GM12878 (cell line): ENCODE measurements at regions not wholly inside any gene's neighbourhood (a gene's known extent, or its start where the extent isn't known, plus 50 kb on each side); places are given as distances from the start of the nearest gene placed in this dataset.

Experiments used
- ATAC-seq: fragments of 200-7000 bp; cut with Tn5 transposase; 3 replicates; pipeline ENCODE4 v1.9.1; 2020; ENCODE audit warnings: mild to moderate bottlenecking, moderate library complexity
- BruUV-seq: library from RNA; stranded (reverse); fragments of 400-500 nt; replicated peaks from 2 replicates; lab custom pipeline; 2021; lab: Mats Ljungman, UMichigan
- CTCF ChIA-PET: fragments of 300-600 bp; sonication (Branson Sonifier 250); formaldehyde crosslinking; extraction: SDS; loops from one replicate; lab custom pipeline; 2021; ENCODE audit warnings: inconsistent platforms; lab: Yijun Ruan, JAX
- POLR2A ChIA-PET: fragments of 350-600 bp; formaldehyde crosslinking; extraction: SDS; loops from one replicate; lab custom pipeline; 2021; ENCODE audit warnings: inconsistent platforms; lab: Charles Lee
- RAD21 ChIA-PET: fragments of 300-600 bp; sonication (Branson Sonifier 250); formaldehyde crosslinking; loops from one replicate; lab custom pipeline; 2023; ENCODE audit warnings: antibody characterized with exemption; ENCODE audit not compliant: unreplicated experiment; lab: Charles Lee
- SMC1A ChIA-PET: fragments of 300-600 bp; sonication (Branson Sonifier 250); formaldehyde crosslinking; loops from one replicate; lab custom pipeline; 2023; ENCODE audit not compliant: unreplicated experiment, uncharacterized antibody; lab: Charles Lee
- DNase-seq: peaks from one replicate; pipeline ENCODE4 v3.0.0-alpha.2; 2011; ENCODE audit warnings: low read depth, low spot score
- FAIRE-seq: peaks from 3 replicates; lab custom pipeline; 2011; peaks lifted over from hg19 to GRCh38; lab: Jason Lieb, UNC
- H2AFZ ChIP-seq: 2 replicates; pipeline ENCODE4 v1.6.0; 2011; ENCODE audit warnings: low read depth, low read length, control low read depth; ENCODE audit not compliant: control insufficient read depth
- H3K27ac ChIP-seq: 2 replicates; pipeline ENCODE4 v1.5.1; 2011; ENCODE audit warnings: control low read depth; ENCODE audit not compliant: control insufficient read depth, insufficient read depth
- H3K27me3 ChIP-seq, 2 experiments: replicated peaks in 1 of 2; 2 replicates each; pipeline versions ENCODE4 v1.6.0 to v1.6.1; 2011; ENCODE audit warnings: low read length in 1 of 2; ENCODE audit not compliant: control insufficient read depth in 2 of 2, insufficient read depth in 2 of 2
- H3K36me3 ChIP-seq, 2 experiments: 2 replicates each; pipeline ENCODE4 v1.5.1; 2011; ENCODE audit warnings: low read length in 1 of 2; ENCODE audit not compliant: control insufficient read depth in 2 of 2, insufficient read depth in 2 of 2
- H3K4me1 ChIP-seq: 2 replicates; pipeline ENCODE4 v1.6.1; 2011; ENCODE audit warnings: mild to moderate bottlenecking, low read length, moderate library complexity, mixed read lengths; ENCODE audit not compliant: control insufficient read depth, insufficient read depth
- H3K4me2 ChIP-seq: 2 replicates; pipeline ENCODE4 v1.6.0; 2011; ENCODE audit warnings: control low read depth; ENCODE audit not compliant: control insufficient read depth, insufficient read depth
- H3K4me3 ChIP-seq: fragments of 200-600 bp; sonication (generic); 2 replicates; pipeline ENCODE4 v1.5.1; 2016
- H3K79me2 ChIP-seq: 2 replicates; pipeline ENCODE4 v1.6.0; 2011; ENCODE audit warnings: low read length; ENCODE audit not compliant: control insufficient read depth, insufficient read depth
- H3K9ac ChIP-seq: 2 replicates; pipeline ENCODE4 v1.8.0; 2011; ENCODE audit warnings: low read length, control low read depth, mixed read lengths; ENCODE audit not compliant: control insufficient read depth, insufficient read depth
- H3K9me3 ChIP-seq: replicated peaks from 3 replicates; pipeline ENCODE4 v1.5.1; 2011; ENCODE audit warnings: mild to moderate bottlenecking, low read length; ENCODE audit not compliant: control insufficient read depth, insufficient read depth
- H4K20me1 ChIP-seq: 2 replicates; pipeline ENCODE4 v1.6.0; 2011; ENCODE audit not compliant: control insufficient read depth, insufficient read depth
- BCLAF1 ChIP-seq: fragments of 450-650 bp; IDR thresholded peaks from 2 replicates; pipeline ENCODE4 v1.6.1; 2017; ENCODE audit warnings: antibody characterized with exemption, mild to moderate bottlenecking, moderate library complexity
- CBX3 ChIP-seq: fragments of 200-600 bp; sonication (generic); IDR thresholded peaks from 2 replicates; pipeline ENCODE4 v1.6.1; 2016; ENCODE audit warnings: low read depth, borderline replicate concordance
- CEBPZ ChIP-seq: fragments of 150-350 bp; IDR thresholded peaks from 2 replicates; pipeline ENCODE4 v1.6.1; 2016; ENCODE audit warnings: low read depth, low read length
- HSF1 ChIP-seq: fragments of 150-350 bp; IDR thresholded peaks from 2 replicates; pipeline ENCODE4 v1.6.1; 2014; ENCODE audit warnings: mild to moderate bottlenecking, low read depth, low read length
- IRF3 ChIP-seq: fragments of 450-650 bp; IDR thresholded peaks from 2 replicates; pipeline ENCODE4 v1.6.1; 2014; ENCODE audit warnings: mild to moderate bottlenecking
- NFIC ChIP-seq: IDR thresholded peaks from 2 replicates; pipeline ENCODE4 v1.6.1; 2012; ENCODE audit warnings: low read depth, mild to moderate bottlenecking, inconsistent platforms, low read length, moderate library complexity
- PAX8 ChIP-seq: fragments of 450-650 bp; IDR thresholded peaks from 2 replicates; pipeline ENCODE4 v1.6.1; 2017; ENCODE audit warnings: mild to moderate bottlenecking, moderate library complexity
- PKNOX1 ChIP-seq: fragments of 450-650 bp; IDR thresholded peaks from 2 replicates; pipeline ENCODE4 v1.6.1; 2016; ENCODE audit warnings: mild to moderate bottlenecking
- POLR2AphosphoS2 ChIP-seq: IDR thresholded peaks from 2 replicates; pipeline ENCODE4 v1.6.1; 2011; ENCODE audit warnings: low read depth, mild to moderate bottlenecking, low read length, improper control_type of control experiment, moderate library complexity
- WGBS: methylation state at CpG from one replicate; pipeline ENCODE4 v1.1.6; 2016; ENCODE audit warnings: low lambda C conversion rate; ENCODE audit not compliant: insufficient replicate concordance, insufficient coverage; ENCODE audit errors: missing lambda C conversion rate; 5-methylcytosine and 5-hydroxymethylcytosine counted together
- in situ Hi-C: fragments of 300-500 bp; cut with MboI; formaldehyde crosslinking; loops from 9 replicates; pipeline ENCODE4 v1.14.3; 2018; ENCODE audit warnings: mixed read lengths
- intact Hi-C: fragments of 100-400 bp; cut with micrococcal nuclease; formaldehyde crosslinking; loops from one replicate; pipeline ENCODE4 v1.14.2; 2022; ENCODE audit not compliant: unreplicated experiment

- H3K36me3 ChIP-seq: no peaks in the 10 kb centered on the region
- H3K9ac ChIP-seq: no peak overlapping the region
- in situ Hi-C loops (no loop called here), intact Hi-C loops (no loop called here)
- TF ChIP-seq IRF3 (no peak), PKNOX1 (no peak), HSF1 (no peak), PAX8 (no peak), CEBPZ (no peak), BCLAF1 (no peak), POLR2AphosphoS2 (no peak), NFIC (no peak), CBX3 (no peak)
- no peaks in the 10 kb centered on the region for H3K79me2 ChIP-seq
- H3K4me3 ChIP-seq: no peak overlapping the region
- H3K4me2 ChIP-seq: no peak overlapping the region
- FAIRE-seq (no peak), ATAC-seq (no peak), DNase-seq (no peak)
- BruUV-seq: no TSS peak
- H3K9me3 ChIP-seq: no peaks in the 10 kb centered on the region
- H3K27ac ChIP-seq: no peak overlapping the region
- SMC1A ChIA-PET: no interaction called here
- no peak overlapping the region for H2AFZ ChIP-seq
- no peaks in the 10 kb centered on the region for H3K4me1 ChIP-seq
- H4K20me1 ChIP-seq: no peaks in the 10 kb centered on the region
- RAD21 ChIA-PET: no interaction called here
- WGBS: 27% methylated on average over 4 of the region's 4 CpGs
- POLR2A ChIA-PET: no interaction called here
- CTCF ChIA-PET: no interaction called here
- no peaks in the 10 kb centered on the region for H3K27me3 ChIP-seq
These were observed 269.7 kb downstream of the THBS2 start for GRCh38 chr6:168983925-168984324.
